ENCODE measurements at regions not wholly inside any gene's neighbourhood (a gene's known extent, or its start where the extent isn't known, plus 50 kb on each side); places are given as distances from the start of the nearest gene placed in this dataset.

- H3K27me3 ChIP-seq (replicated peaks; ENCODE audit: control insufficient read depth, insufficient read depth, low read length, poor library complexity, severe bottlenecking) = no peaks in the 10 kb centered on the region
- no peaks in the 10 kb centered on the region for H3K9me3 ChIP-seq (ENCODE audit: control insufficient read depth, low read length)
- H3K4me1 ChIP-seq (ENCODE audit: control insufficient read depth, insufficient read depth, low read length, poor library complexity, severe bottlenecking) = no peaks in the 10 kb centered on the region
- no peak for DNase-seq
- no peak overlapping the region for H3K27ac ChIP-seq (ENCODE audit: insufficient read depth, low read length, poor library complexity, severe bottlenecking)
- H3K4me3 ChIP-seq (ENCODE audit: insufficient read depth, low read depth, low read length, poor library complexity, severe bottlenecking) = no peak overlapping the region
- no peaks in the 10 kb centered on the region for H3K36me3 ChIP-seq (ENCODE audit: control insufficient read depth, insufficient read depth, low read length)
Observed at GRCh38 chr21:15224346-15225086, 159.7 kb upstream of the NRIP1 start.

DNA sequence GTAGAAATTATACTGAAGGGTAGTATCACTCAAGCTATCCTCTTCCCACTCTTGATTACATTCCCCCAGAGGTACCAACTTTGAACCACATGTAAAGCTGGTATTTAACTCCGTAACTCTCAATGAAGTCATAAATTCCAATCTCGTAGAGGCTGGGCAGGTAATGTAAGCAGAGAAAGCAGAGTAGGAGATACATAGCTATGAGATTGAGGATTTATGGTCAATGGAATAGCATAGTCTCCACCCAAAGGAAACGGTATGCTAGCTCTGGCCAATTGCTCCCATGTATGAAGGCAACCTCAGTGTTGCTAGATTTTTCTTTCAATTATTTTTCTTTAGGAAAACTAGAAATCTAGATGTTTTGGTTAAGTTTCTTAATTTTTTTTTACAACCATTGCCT, 163.1 kb upstream of the NRIP1 start:
- H3K9me3 ChIP-seq (ENCODE audit: control insufficient read depth, low read length) = no peaks in the 10 kb centered on the region
- no peak for DNase-seq
- H3K4me3 ChIP-seq (ENCODE audit: insufficient read depth, low read depth, low read length, poor library complexity, severe bottlenecking) = no peak overlapping the region
- H3K27ac ChIP-seq (ENCODE audit: insufficient read depth, low read length, poor library complexity, severe bottlenecking) = no peak overlapping the region
- H3K4me1 ChIP-seq (ENCODE audit: control insufficient read depth, insufficient read depth, low read length, poor library complexity, severe bottlenecking) = no peaks in the 10 kb centered on the region
- H3K27me3 ChIP-seq (replicated peaks; ENCODE audit: control insufficient read depth, insufficient read depth, low read length, poor library complexity, severe bottlenecking) = no peaks in the 10 kb centered on the region
- H3K36me3 ChIP-seq (ENCODE audit: control insufficient read depth, insufficient read depth, low read length) = no peaks in the 10 kb centered on the region

- Histone ChIP-seq H3K4me1 (ENCODE audit: control insufficient read depth, insufficient read depth, low read length, poor library complexity, severe bottlenecking) (no peaks in the 10 kb centered on the region), H3K4me3 (ENCODE audit: insufficient read depth, low read depth, low read length, poor library complexity, severe bottlenecking) (no peak overlapping the region), H3K9me3 (ENCODE audit: control insufficient read depth, low read length) (no peaks in the 10 kb centered on the region), H3K27me3 (replicated peaks; ENCODE audit: control insufficient read depth, insufficient read depth, low read length, poor library complexity, severe bottlenecking) (no peaks in the 10 kb centered on the region), H3K36me3 (ENCODE audit: control insufficient read depth, insufficient read depth, low read length) (no peaks in the 10 kb centered on the region), H3K27ac (ENCODE audit: insufficient read depth, low read length, poor library complexity, severe bottlenecking) (no peak overlapping the region)
- no peak for DNase-seq
Observed at GRCh38 chr21:15229390-15229789, 164.6 kb upstream of the NRIP1 start.

- H3K27me3 ChIP-seq (replicated peaks; ENCODE audit: control insufficient read depth, insufficient read depth, low read length, poor library complexity, severe bottlenecking) = no peaks in the 10 kb centered on the region
Observed at GRCh38 chr21:15233611-15234010, 168.8 kb upstream of the NRIP1 start.

DNA sequence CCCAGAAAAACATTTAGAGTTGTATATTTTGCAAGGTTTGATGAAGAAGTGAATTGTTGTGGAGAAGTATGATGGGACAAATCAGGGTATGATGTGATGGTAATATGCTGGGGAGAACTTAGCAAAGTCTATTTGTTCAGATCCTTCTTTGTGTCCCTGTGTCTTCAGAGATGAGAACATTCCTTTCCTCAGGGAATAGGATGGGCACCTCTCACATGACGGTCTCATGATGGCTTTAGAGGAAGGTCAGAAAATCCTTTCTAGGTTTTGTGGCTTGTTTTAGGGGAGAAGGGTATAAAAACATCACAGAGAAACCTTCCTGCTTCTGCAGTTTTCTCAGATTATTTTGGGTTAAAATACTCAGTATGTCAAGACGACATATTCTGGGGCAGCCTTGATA, 171.3 kb upstream of the NRIP1 start:
- Histone ChIP-seq H3K9me3 (ENCODE audit: control insufficient read depth, low read length) (no peaks in the 10 kb centered on the region), H3K27me3 (replicated peaks; ENCODE audit: control insufficient read depth, insufficient read depth, low read length, poor library complexity, severe bottlenecking) (no peaks in the 10 kb centered on the region), H3K4me1 (ENCODE audit: control insufficient read depth, insufficient read depth, low read length, poor library complexity, severe bottlenecking) (no peaks in the 10 kb centered on the region), H3K27ac (ENCODE audit: insufficient read depth, low read length, poor library complexity, severe bottlenecking) (no peak overlapping the region), H3K36me3 (ENCODE audit: control insufficient read depth, insufficient read depth, low read length) (no peaks in the 10 kb centered on the region), H3K4me3 (ENCODE audit: insufficient read depth, low read depth, low read length, poor library complexity, severe bottlenecking) (no peak overlapping the region)
- no peak for DNase-seq

More at GRCh38 chr21:15233611-15234010, 168.8 kb upstream of the NRIP1 start:
- no peaks in the 10 kb centered on the region for H3K4me1 ChIP-seq (ENCODE audit: control insufficient read depth, insufficient read depth, low read length, poor library complexity, severe bottlenecking)
- no peaks in the 10 kb centered on the region for H3K9me3 ChIP-seq (ENCODE audit: control insufficient read depth, low read length)
- no peaks in the 10 kb centered on the region for H3K36me3 ChIP-seq (ENCODE audit: control insufficient read depth, insufficient read depth, low read length)
- DNase-seq = no peak
- no peak overlapping the region for H3K4me3 ChIP-seq (ENCODE audit: insufficient read depth, low read depth, low read length, poor library complexity, severe bottlenecking)
- no peak overlapping the region for H3K27ac ChIP-seq (ENCODE audit: insufficient read depth, low read length, poor library complexity, severe bottlenecking)

DNA sequence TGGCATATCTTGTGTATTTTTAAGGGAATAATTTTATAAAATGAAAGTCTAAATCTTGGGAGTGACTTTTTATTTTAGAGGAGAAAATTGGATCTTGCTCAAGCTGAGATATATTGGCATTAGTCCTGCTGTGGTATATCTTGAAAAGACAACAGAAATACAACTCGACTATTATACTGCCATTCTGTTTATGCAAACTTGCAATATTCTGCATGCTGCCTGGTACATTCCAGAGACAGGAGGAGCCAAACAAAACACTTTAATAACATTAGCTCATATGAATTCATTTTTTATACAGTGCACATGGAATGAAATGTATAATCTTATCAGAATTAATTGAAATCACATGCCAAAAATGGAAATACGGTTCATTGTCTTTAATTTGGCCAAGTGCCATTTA, 176.0 kb upstream of the NRIP1 start:
- Histone ChIP-seq H3K4me1 (ENCODE audit: control insufficient read depth, insufficient read depth, low read length, poor library complexity, severe bottlenecking) (no peaks in the 10 kb centered on the region), H3K36me3 (ENCODE audit: control insufficient read depth, insufficient read depth, low read length) (no peaks in the 10 kb centered on the region), H3K9me3 (ENCODE audit: control insufficient read depth, low read length) (no peaks in the 10 kb centered on the region), H3K27me3 (replicated peaks; ENCODE audit: control insufficient read depth, insufficient read depth, low read length, poor library complexity, severe bottlenecking) (no peaks in the 10 kb centered on the region), H3K27ac (ENCODE audit: insufficient read depth, low read length, poor library complexity, severe bottlenecking) (no peak overlapping the region), H3K4me3 (ENCODE audit: insufficient read depth, low read depth, low read length, poor library complexity, severe bottlenecking) (no peak overlapping the region)
- no peak for DNase-seq

DNA sequence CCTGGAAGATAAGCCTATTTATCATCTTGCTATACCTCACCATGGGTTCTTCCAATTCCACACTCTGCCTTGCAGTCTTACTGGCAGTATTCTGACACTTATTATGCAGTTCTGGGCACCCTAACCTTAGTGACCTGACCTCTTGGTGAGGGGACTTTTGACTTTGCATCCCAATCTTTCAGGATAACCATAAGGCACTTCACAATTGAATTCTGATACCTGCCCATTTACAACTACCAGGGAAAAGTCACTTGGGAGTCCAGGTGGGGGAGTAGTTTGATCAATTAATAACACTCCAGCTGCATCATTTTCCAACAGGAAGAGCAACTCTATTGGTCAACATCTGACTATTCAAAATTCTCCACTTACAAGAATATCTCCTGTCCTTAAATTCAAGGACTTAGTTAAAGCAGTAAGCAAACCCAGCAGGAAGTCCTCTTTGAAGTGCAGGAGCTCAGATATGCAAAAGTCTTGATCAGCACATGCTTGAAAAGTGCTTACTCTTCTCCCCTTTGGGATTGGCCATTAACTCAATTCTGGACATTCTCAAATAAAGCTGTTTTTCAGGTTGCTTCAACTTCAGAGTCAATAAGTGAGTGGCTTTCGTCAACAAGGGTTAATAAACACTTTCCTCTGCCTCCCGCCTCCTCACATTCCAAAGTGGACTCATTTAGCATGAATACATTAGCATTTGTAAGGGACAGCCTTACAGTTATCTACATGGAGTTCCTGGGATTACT, 177.4 kb upstream of the NRIP1 start:
- DNase-seq = no peak
- no peak overlapping the region for H3K27ac ChIP-seq (ENCODE audit: insufficient read depth, low read length, poor library complexity, severe bottlenecking)
- no peaks in the 10 kb centered on the region for H3K4me1 ChIP-seq (ENCODE audit: control insufficient read depth, insufficient read depth, low read length, poor library complexity, severe bottlenecking)
- H3K27me3 ChIP-seq (replicated peaks; ENCODE audit: control insufficient read depth, insufficient read depth, low read length, poor library complexity, severe bottlenecking) = no peaks in the 10 kb centered on the region
- H3K4me3 ChIP-seq (ENCODE audit: insufficient read depth, low read depth, low read length, poor library complexity, severe bottlenecking) = no peak overlapping the region
- H3K9me3 ChIP-seq (ENCODE audit: control insufficient read depth, low read length) = no peaks in the 10 kb centered on the region
- H3K36me3 ChIP-seq (ENCODE audit: control insufficient read depth, insufficient read depth, low read length) = no peaks in the 10 kb centered on the region

DNA sequence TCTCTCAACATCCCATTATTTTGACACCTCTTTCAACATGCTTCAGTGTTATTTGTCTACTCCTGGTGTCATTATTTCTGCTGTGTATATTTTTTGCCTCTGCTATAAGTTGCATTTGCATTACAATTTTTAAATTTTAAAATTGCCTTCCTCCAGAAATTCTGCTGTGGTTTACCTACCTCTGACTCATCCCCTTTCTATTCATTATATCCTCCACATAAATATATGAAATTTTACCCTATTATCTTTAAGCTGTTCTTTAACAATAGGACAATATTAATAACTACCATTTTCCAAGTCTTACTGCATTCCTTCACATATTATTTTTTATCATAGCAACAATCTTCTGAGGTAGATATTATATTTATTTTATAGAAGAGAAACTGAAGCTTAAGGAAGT, 178.1 kb upstream of the NRIP1 start:
- Histone ChIP-seq H3K4me1 (ENCODE audit: control insufficient read depth, insufficient read depth, low read length, poor library complexity, severe bottlenecking) (no peaks in the 10 kb centered on the region), H3K27me3 (replicated peaks; ENCODE audit: control insufficient read depth, insufficient read depth, low read length, poor library complexity, severe bottlenecking) (no peaks in the 10 kb centered on the region), H3K9me3 (ENCODE audit: control insufficient read depth, low read length) (no peaks in the 10 kb centered on the region), H3K36me3 (ENCODE audit: control insufficient read depth, insufficient read depth, low read length) (no peaks in the 10 kb centered on the region), H3K27ac (ENCODE audit: insufficient read depth, low read length, poor library complexity, severe bottlenecking) (no peak overlapping the region), H3K4me3 (ENCODE audit: insufficient read depth, low read depth, low read length, poor library complexity, severe bottlenecking) (no peak overlapping the region)
- DNase-seq = no peak

DNA sequence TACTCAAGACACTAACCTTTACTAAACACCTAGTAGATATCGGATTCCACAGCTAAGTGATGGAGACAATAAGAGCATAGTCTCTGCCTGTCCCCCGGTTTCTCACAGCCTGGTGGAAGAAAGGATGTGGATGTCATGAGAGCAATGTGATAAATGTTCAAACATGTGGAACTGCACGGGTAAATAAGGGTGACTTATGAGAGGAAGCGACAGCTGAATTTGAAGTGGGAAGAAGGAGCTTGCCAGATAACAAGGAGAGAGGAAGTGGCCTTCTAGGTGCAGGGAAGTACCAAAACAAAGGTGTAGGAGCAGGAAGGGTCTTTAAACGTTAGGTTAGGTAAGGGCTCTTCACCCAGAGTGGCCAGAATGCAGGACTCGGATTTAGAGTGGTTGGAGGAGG, 178.6 kb upstream of the NRIP1 start:
- Histone ChIP-seq H3K9me3 (ENCODE audit: control insufficient read depth, low read length) (no peaks in the 10 kb centered on the region), H3K4me1 (ENCODE audit: control insufficient read depth, insufficient read depth, low read length, poor library complexity, severe bottlenecking) (no peaks in the 10 kb centered on the region), H3K27ac (ENCODE audit: insufficient read depth, low read length, poor library complexity, severe bottlenecking) (no peak overlapping the region), H3K27me3 (replicated peaks; ENCODE audit: control insufficient read depth, insufficient read depth, low read length, poor library complexity, severe bottlenecking) (no peaks in the 10 kb centered on the region), H3K4me3 (ENCODE audit: insufficient read depth, low read depth, low read length, poor library complexity, severe bottlenecking) (no peak overlapping the region), H3K36me3 (ENCODE audit: control insufficient read depth, insufficient read depth, low read length) (no peaks in the 10 kb centered on the region)
- DNase-seq = no peak

DNA sequence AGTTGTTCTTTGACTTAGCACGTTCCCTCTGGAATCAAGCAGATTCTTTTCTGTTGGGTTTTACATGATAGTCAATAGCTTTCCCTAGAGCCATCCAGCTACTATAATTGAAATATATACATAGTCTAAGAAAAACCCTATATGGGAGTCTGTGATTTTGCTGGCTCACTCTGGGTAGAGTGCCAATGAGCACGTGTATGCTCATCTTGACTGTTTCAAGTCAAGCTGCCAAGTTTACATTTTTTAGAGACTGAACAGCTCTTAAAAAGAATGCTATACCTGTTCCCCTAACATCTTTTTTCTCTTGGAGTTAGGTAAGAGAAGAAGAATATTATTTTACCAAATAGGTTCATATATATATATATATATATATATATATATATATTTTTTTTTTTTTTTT, 182.8 kb upstream of the NRIP1 start:
- no peak for DNase-seq
- Histone ChIP-seq H3K27me3 (replicated peaks; ENCODE audit: control insufficient read depth, insufficient read depth, low read length, poor library complexity, severe bottlenecking) (no peaks in the 10 kb centered on the region), H3K4me3 (ENCODE audit: insufficient read depth, low read depth, low read length, poor library complexity, severe bottlenecking) (no peak overlapping the region), H3K27ac (ENCODE audit: insufficient read depth, low read length, poor library complexity, severe bottlenecking) (no peak overlapping the region), H3K4me1 (ENCODE audit: control insufficient read depth, insufficient read depth, low read length, poor library complexity, severe bottlenecking) (no peaks in the 10 kb centered on the region), H3K9me3 (ENCODE audit: control insufficient read depth, low read length) (no peaks in the 10 kb centered on the region), H3K36me3 (ENCODE audit: control insufficient read depth, insufficient read depth, low read length) (no peaks in the 10 kb centered on the region)
